ENCODE measurements at regions not wholly inside any gene's neighbourhood (a gene's known extent, or its start where the extent isn't known, plus 50 kb on each side); places are given as distances from the start of the nearest gene placed in this dataset.
"Not testable (repeated sequence)": the region's sequence is repeated elsewhere in the genome, so short reads cannot be mapped to it uniquely, and the experiment has no call there.

- no peaks in the 10 kb centered on the region for H3K4me1 Mint-ChIP-seq
- no peak for DNase-seq
- no peak overlapping the region for H3K4me3 Mint-ChIP-seq
- no peaks in the 10 kb centered on the region for H3K9me3 Mint-ChIP-seq
- no peak for ATAC-seq (ENCODE audit: low read depth)
- H3K27me3 Mint-ChIP-seq: peaks cover 18% of the 10 kb centered on the region
- no peaks in the 10 kb centered on the region for H3K36me3 Mint-ChIP-seq
- POLR2A ChIA-PET: no interaction called here
- no peak overlapping the region for H3K27ac Mint-ChIP-seq
Observed at GRCh38 chr1:232123775-232124659, 497.4 kb downstream of the DISC1 start.

- H3K4me1 Mint-ChIP-seq; H3K36me3 Mint-ChIP-seq; POLR2A ChIA-PET; ATAC-seq (ENCODE audit: low read depth); H3K27ac Mint-ChIP-seq; DNase-seq; H3K4me3 Mint-ChIP-seq; H3K27me3 Mint-ChIP-seq; H3K9me3 Mint-ChIP-seq: not testable (repeated sequence)
Observed at GRCh38 chr1:232117903-232118302, 491.3 kb downstream of the DISC1 start.

GRCh38 chr1:232114985-232115384 lies 488.4 kb downstream of the DISC1 start:
- H3K27ac Mint-ChIP-seq: no peak overlapping the region
- DNase-seq (no peak), ATAC-seq (ENCODE audit: low read depth) (no peak)
- no peaks in the 10 kb centered on the region for H3K36me3 Mint-ChIP-seq
- no peaks in the 10 kb centered on the region for H3K9me3 Mint-ChIP-seq
- POLR2A ChIA-PET: no interaction called here
- no peaks in the 10 kb centered on the region for H3K4me1 Mint-ChIP-seq
- peaks cover 18% of the 10 kb centered on the region for H3K27me3 Mint-ChIP-seq
- no peak overlapping the region for H3K4me3 Mint-ChIP-seq

DNA sequence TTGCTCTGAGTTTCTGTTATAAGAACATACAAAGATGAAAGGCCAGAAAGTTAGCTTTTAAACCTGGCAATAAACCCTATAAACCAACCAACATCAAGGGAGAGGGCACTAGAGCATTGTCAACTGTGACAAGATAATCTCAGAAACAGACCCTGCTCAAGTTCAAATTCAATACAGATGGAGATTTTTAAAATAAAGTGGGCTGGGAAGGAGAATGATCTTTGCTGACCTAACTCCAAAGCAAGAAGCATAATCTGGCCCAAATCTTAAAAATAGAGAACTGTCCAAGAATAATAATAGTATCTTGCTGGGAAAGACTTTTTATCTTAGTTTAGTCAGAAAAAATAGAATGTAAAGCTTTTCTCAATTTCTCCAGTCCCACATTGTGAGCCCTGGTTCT lies 485.5 kb downstream of the DISC1 start:
- ATAC-seq (ENCODE audit: low read depth) (no peak), DNase-seq (no peak)
- peaks cover 3% of the 10 kb centered on the region for H3K9me3 Mint-ChIP-seq
- H3K27ac Mint-ChIP-seq: no peak overlapping the region
- H3K36me3 Mint-ChIP-seq: no peaks in the 10 kb centered on the region
- no peaks in the 10 kb centered on the region for H3K4me1 Mint-ChIP-seq
- POLR2A ChIA-PET: no interaction called here
- H3K27me3 Mint-ChIP-seq: peaks cover 31% of the 10 kb centered on the region
- no peak overlapping the region for H3K4me3 Mint-ChIP-seq

- Mint-ChIP-seq H3K36me3 (no peaks in the 10 kb centered on the region), H3K4me3 (no peak overlapping the region), H3K27ac (no peak overlapping the region), H3K27me3 (peaks cover 31% of the 10 kb centered on the region), H3K4me1 (no peaks in the 10 kb centered on the region), H3K9me3 (peaks cover 3% of the 10 kb centered on the region)
- DNase-seq (no peak), ATAC-seq (ENCODE audit: low read depth) (no peak)
- POLR2A ChIA-PET: no interaction called here
Observed at GRCh38 chr1:232111611-232112010, 485.0 kb downstream of the DISC1 start.

GRCh38 chr1:232110281-232111090 lies 483.9 kb downstream of the DISC1 start:
- no peak overlapping the region for H3K4me3 Mint-ChIP-seq
- no peaks in the 10 kb centered on the region for H3K36me3 Mint-ChIP-seq
- no peak overlapping the region for H3K27ac Mint-ChIP-seq
- POLR2A ChIA-PET: no interaction called here
- DNase-seq: no peak
- peaks cover 3% of the 10 kb centered on the region for H3K9me3 Mint-ChIP-seq
- no peaks in the 10 kb centered on the region for H3K4me1 Mint-ChIP-seq
- peaks cover 31% of the 10 kb centered on the region for H3K27me3 Mint-ChIP-seq
- ATAC-seq (ENCODE audit: low read depth): no peak

DNA sequence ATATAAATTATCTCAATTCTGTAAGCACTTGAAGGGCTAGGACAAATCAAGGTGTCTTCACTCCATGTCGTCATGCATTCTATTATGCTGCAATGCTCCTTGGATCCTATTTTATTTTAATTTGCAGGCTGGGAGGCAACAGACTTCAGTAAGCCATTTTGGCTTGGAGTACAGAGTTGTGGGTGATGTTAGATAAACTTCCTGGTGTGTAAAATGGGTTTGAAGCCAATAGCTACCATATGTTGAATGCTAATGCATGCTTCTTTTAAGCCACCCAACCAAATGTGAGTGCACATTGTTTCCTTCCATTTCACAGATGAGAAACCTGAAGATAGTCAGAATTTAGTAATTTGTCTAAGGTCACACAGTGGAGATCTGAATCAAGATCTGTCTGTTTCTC lies 482.8 kb downstream of the DISC1 start:
- DNase-seq: no peak
- Mint-ChIP-seq H3K4me1 (no peaks in the 10 kb centered on the region), H3K27me3 (peaks cover 29% of the 10 kb centered on the region), H3K36me3 (no peaks in the 10 kb centered on the region), H3K9me3 (peaks cover 3% of the 10 kb centered on the region), H3K4me3 (no peak overlapping the region), H3K27ac (no peak overlapping the region)
- POLR2A ChIA-PET: no interaction called here
- ATAC-seq (ENCODE audit: low read depth): no peak

DNA sequence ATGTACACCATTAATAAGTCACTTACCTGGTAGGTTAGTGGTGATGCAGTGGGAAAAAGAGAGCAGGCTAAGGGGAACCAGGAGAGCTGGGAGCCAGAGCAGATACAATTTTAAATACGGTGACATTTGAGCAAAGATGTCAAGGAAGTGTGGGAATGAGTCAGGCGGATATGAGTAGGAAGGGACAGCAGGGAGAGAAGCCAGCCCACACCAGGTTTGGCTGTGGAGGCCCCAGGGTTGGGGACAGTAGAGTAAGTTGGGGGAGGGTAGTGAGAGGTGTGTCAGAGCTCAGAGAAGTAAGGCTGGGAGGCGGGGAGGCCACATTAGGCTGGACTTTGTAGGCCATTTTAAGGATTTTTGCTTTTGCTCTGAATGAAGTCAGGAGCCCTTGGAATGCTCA lies 482.0 kb downstream of the DISC1 start:
- no peaks in the 10 kb centered on the region for H3K36me3 Mint-ChIP-seq
- DNase-seq (no peak), ATAC-seq (ENCODE audit: low read depth) (no peak)
- no peak overlapping the region for H3K27ac Mint-ChIP-seq
- H3K9me3 Mint-ChIP-seq: peaks cover 3% of the 10 kb centered on the region
- H3K4me3 Mint-ChIP-seq: no peak overlapping the region
- H3K27me3 Mint-ChIP-seq: peaks cover 29% of the 10 kb centered on the region
- POLR2A ChIA-PET: no interaction called here
- no peaks in the 10 kb centered on the region for H3K4me1 Mint-ChIP-seq

- Mint-ChIP-seq H3K4me3 (no peak overlapping the region), H3K4me1 (no peaks in the 10 kb centered on the region), H3K27ac (no peak overlapping the region), H3K9me3 (peaks cover 3% of the 10 kb centered on the region), H3K36me3 (no peaks in the 10 kb centered on the region), H3K27me3 (peaks cover 24% of the 10 kb centered on the region)
- ATAC-seq (ENCODE audit: low read depth): no peak
- POLR2A ChIA-PET: no interaction called here
- DNase-seq: no peak
Observed at GRCh38 chr1:232106415-232106814, 479.8 kb downstream of the DISC1 start.

GRCh38 chr1:232105561-232105960 lies 479.0 kb downstream of the DISC1 start:
- Mint-ChIP-seq H3K9me3 (peaks cover 3% of the 10 kb centered on the region), H3K4me1 (no peaks in the 10 kb centered on the region), H3K4me3 (no peak overlapping the region), H3K27ac (no peak overlapping the region), H3K27me3 (peaks cover 18% of the 10 kb centered on the region), H3K36me3 (no peaks in the 10 kb centered on the region)
- DNase-seq (no peak), ATAC-seq (ENCODE audit: low read depth) (no peak)
- POLR2A ChIA-PET: no interaction called here

DNA sequence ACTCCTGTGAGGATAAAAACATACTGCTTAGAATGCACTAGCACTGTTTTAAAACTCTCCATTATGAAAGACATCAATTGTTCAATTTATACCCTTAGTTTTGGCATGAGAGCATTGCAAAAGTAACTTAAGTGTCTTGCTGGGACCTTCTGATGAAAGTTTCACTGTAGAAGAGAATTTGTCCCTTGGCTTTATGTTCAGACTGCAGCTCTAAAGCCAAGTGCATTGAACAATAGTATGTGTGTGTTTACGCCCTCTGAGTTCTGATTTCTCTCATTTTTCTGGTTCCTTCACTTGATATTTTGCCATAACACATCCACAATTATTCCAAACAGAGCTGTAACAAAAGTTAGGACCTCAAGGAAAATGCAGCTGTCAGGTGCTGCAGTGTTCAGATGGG lies 474.6 kb downstream of the DISC1 start:
- Mint-ChIP-seq H3K27ac (no peak overlapping the region), H3K4me3 (no peak overlapping the region), H3K4me1 (no peaks in the 10 kb centered on the region), H3K36me3 (no peaks in the 10 kb centered on the region), H3K27me3 (peaks cover 6% of the 10 kb centered on the region), H3K9me3 (no peaks in the 10 kb centered on the region)
- POLR2A ChIA-PET: no interaction called here
- ATAC-seq (ENCODE audit: low read depth): no peak
- no peak for DNase-seq

DNA sequence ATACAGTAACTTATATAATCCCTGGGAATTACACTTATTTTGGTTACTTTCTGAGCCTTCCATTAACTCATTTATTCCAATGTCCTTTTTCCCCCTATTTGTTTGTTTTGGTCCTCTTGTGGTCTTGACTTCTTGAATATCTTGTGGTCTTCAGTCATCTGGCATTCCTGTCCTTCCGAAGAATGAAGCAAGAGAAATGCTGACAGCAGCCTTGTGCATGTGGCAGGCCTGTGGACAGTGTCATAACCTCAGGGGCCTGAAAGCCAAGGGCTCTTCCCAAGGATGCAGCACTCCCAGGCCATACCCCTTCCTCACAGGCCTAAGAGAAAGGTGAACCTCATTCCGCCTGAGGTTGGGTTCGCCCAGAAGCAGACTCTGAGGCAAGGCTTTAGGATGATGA lies 470.2 kb downstream of the DISC1 start:
- Mint-ChIP-seq H3K9me3 (no peaks in the 10 kb centered on the region), H3K27ac (no peak overlapping the region), H3K4me1 (no peaks in the 10 kb centered on the region), H3K4me3 (no peak overlapping the region), H3K36me3 (no peaks in the 10 kb centered on the region), H3K27me3 (peaks cover 1% of the 10 kb centered on the region)
- DNase-seq (no peak), ATAC-seq (ENCODE audit: low read depth) (no peak)
- POLR2A ChIA-PET: no interaction called here

Data from activated naive CD8-positive, alpha-beta T cell treated with anti-CD3 and anti-CD28 coated beads, Interleukin-2, amount 10 ng/mL, durations not matched to agents 7 days and 5 days (primary cell).